H9 (cell line): ENCODE measurements at regions not wholly inside any gene's neighbourhood (a gene's known extent, or its start where the extent isn't known, plus 50 kb on each side); places are given as distances from the start of the nearest gene placed in this dataset.

Experiments
- DNase-seq: peaks from one replicate; pipeline ENCODE4 v3.0.0-alpha.2; 2017
- H2AFZ ChIP-seq: one replicate; pipeline ENCODE4 v1.6.1; 2013; ENCODE audit warnings: mild to moderate bottlenecking, low read length, control low read depth, moderate library complexity
- H2AK5ac ChIP-seq: 2 replicates; pipeline ENCODE4 v1.6.1; 2013; ENCODE audit warnings: low read length, control low read depth, mixed read lengths; ENCODE audit not compliant: insufficient read length
- H2BK120ac ChIP-seq: one replicate; pipeline ENCODE4 v1.6.1; 2013; ENCODE audit warnings: low read depth, mild to moderate bottlenecking, low read length, control low read depth, inconsistent platforms; ENCODE audit not compliant: poor library complexity, severe bottlenecking
- H2BK12ac ChIP-seq: 2 replicates; pipeline ENCODE4 v1.6.1; 2013; ENCODE audit warnings: low read length, control low read depth, mixed read lengths, low read depth; ENCODE audit not compliant: insufficient read length
- H2BK15ac ChIP-seq: 2 replicates; pipeline ENCODE4 v1.6.1; 2013; ENCODE audit warnings: low read depth, low read length, control low read depth
- H2BK20ac ChIP-seq: one replicate; pipeline ENCODE4 v1.6.1; 2013; ENCODE audit warnings: low read depth, mild to moderate bottlenecking, low read length, control low read depth, inconsistent platforms; ENCODE audit not compliant: poor library complexity, severe bottlenecking
- H2BK5ac ChIP-seq: 2 replicates; pipeline ENCODE4 v1.6.1; 2013; ENCODE audit warnings: low read length, control low read depth, mixed read lengths; ENCODE audit not compliant: insufficient read length
- H3K14ac ChIP-seq: 2 replicates; pipeline ENCODE4 v1.6.1; 2013; ENCODE audit warnings: low read length, control low read depth; ENCODE audit not compliant: insufficient read depth
- H3K18ac ChIP-seq: 2 replicates; pipeline ENCODE4 v1.6.1; 2013; ENCODE audit warnings: low read depth, mild to moderate bottlenecking, mixed read lengths, low read length, control low read depth; ENCODE audit not compliant: insufficient read length
- H3K23ac ChIP-seq: 2 replicates; pipeline ENCODE4 v1.6.1; 2013; ENCODE audit warnings: low read length, control low read depth, mixed read lengths, low read depth; ENCODE audit not compliant: insufficient read length
- H3K23me2 ChIP-seq: 2 replicates; pipeline ENCODE4 v1.6.1; 2013; ENCODE audit warnings: low read depth, mild to moderate bottlenecking, mixed read lengths, low read length, control low read depth; ENCODE audit not compliant: insufficient read length, poor library complexity, severe bottlenecking
- H3K27ac ChIP-seq: 2 replicates; pipeline ENCODE4 v1.5.1; 2013; ENCODE audit warnings: low read length, control low read depth, mixed read lengths, low read depth; ENCODE audit not compliant: insufficient read length
- H3K27me3 ChIP-seq: 2 replicates; pipeline ENCODE4 v1.6.1; 2013; ENCODE audit warnings: low read length, control low read depth, inconsistent platforms; ENCODE audit not compliant: insufficient read depth
- H3K4ac ChIP-seq: 2 replicates; pipeline ENCODE4 v1.6.1; 2013; ENCODE audit warnings: low read depth, mild to moderate bottlenecking, control low read depth, inconsistent platforms, low read length, moderate library complexity
- H3K4me1 ChIP-seq: 2 replicates; pipeline ENCODE4 v1.6.1; 2013; ENCODE audit warnings: low read length, control low read depth, inconsistent platforms; ENCODE audit not compliant: insufficient read depth
- H3K4me2 ChIP-seq: 2 replicates; pipeline ENCODE4 v1.6.1; 2013; ENCODE audit warnings: low read length, control low read depth, mixed read lengths; ENCODE audit not compliant: insufficient read length, insufficient read depth
- H3K56ac ChIP-seq: 2 replicates; pipeline ENCODE4 v1.6.1; 2013; ENCODE audit warnings: low read depth, mild to moderate bottlenecking, mixed read lengths, low read length, control low read depth; ENCODE audit not compliant: insufficient read length
- H3K79me1 ChIP-seq: 2 replicates; pipeline ENCODE4 v1.6.1; 2013; ENCODE audit warnings: low read depth, mild to moderate bottlenecking, moderate library complexity, low read length, control low read depth, inconsistent platforms; ENCODE audit not compliant: insufficient read depth, poor library complexity, severe bottlenecking
- H3K79me2 ChIP-seq: 2 replicates; pipeline ENCODE4 v1.6.1; 2013; ENCODE audit warnings: low read length, control low read depth, inconsistent platforms; ENCODE audit not compliant: insufficient read depth
- H3K9ac ChIP-seq: 2 replicates; pipeline ENCODE4 v1.6.1; 2013; ENCODE audit warnings: low read length, control low read depth, mixed read lengths; ENCODE audit not compliant: insufficient read length; ENCODE audit errors: extremely low read depth
- H3K9me3 ChIP-seq: one replicate; pipeline ENCODE4 v1.6.1; 2013; ENCODE audit warnings: low read depth, low read length, inconsistent platforms; ENCODE audit not compliant: control insufficient read depth
- H3T11ph ChIP-seq: one replicate; pipeline ENCODE4 v1.6.1; 2013; ENCODE audit warnings: mild to moderate bottlenecking, low read length, control low read depth, inconsistent platforms
- H4K20me1 ChIP-seq: one replicate; pipeline ENCODE4 v1.6.1; 2013; ENCODE audit not compliant: control insufficient read depth, insufficient read length, insufficient read depth
- H4K5ac ChIP-seq: 2 replicates; pipeline ENCODE4 v1.6.1; 2013; ENCODE audit warnings: low read depth, mild to moderate bottlenecking, mixed read lengths, low read length, control low read depth; ENCODE audit not compliant: insufficient read length
- H4K8ac ChIP-seq: replicated peaks from 2 replicates; pipeline ENCODE4 v1.6.1; 2013; ENCODE audit warnings: low read length, control low read depth, mixed read lengths, low read depth; ENCODE audit not compliant: insufficient read length
- H4K91ac ChIP-seq: 2 replicates; pipeline ENCODE4 v1.6.1; 2013; ENCODE audit warnings: low read depth, mild to moderate bottlenecking, moderate library complexity, mixed read lengths, low read length, control low read depth; ENCODE audit not compliant: insufficient read length
- H3K27ac Mint-ChIP-seq, 3 experiments: 2 replicates in 2 of 3; 3 replicates in 1 of 3; pipeline ENCODE4 v1.8.0; 2020 to 2021; ENCODE audit warnings: mixed read lengths in 3 of 3, mild to moderate bottlenecking in 1 of 3, moderate library complexity in 1 of 3
- H3K27me3 Mint-ChIP-seq: 2 replicates; pipeline ENCODE4 v1.8.0; 2021; ENCODE audit warnings: low read depth, mild to moderate bottlenecking, moderate library complexity, mixed read lengths
- H3K36me3 Mint-ChIP-seq, 3 experiments: 2 replicates in 2 of 3; 3 replicates in 1 of 3; pipeline ENCODE4 v1.8.0; 2020 to 2021; ENCODE audit warnings: low read depth in 3 of 3, mixed read lengths in 3 of 3; ENCODE audit not compliant: insufficient read depth in 1 of 3
- H3K4me1 Mint-ChIP-seq, 2 experiments: 2 replicates each; pipeline ENCODE4 v1.8.0; 2020; ENCODE audit warnings: mixed read lengths in 2 of 2
- H3K4me3 Mint-ChIP-seq, 2 experiments: 2 replicates in 1 of 2; 3 replicates in 1 of 2; pipeline ENCODE4 v1.8.0; 2020 to 2021; ENCODE audit warnings: mild to moderate bottlenecking in 2 of 2, mixed read lengths in 2 of 2, moderate library complexity in 1 of 2
- H3K9me3 Mint-ChIP-seq, 2 experiments: 2 replicates in 1 of 2; 3 replicates in 1 of 2; pipeline ENCODE4 v1.8.0; 2020; ENCODE audit warnings: mild to moderate bottlenecking in 2 of 2, mixed read lengths in 2 of 2, moderate library complexity in 1 of 2
- CTCF ChIP-seq: fragments of 200-600 bp; sonication (generic); conservative IDR thresholded peaks from 3 replicates; pipeline ENCODE4 v1.8.0; 2021; ENCODE audit warnings: antibody characterized with exemption, mild to moderate bottlenecking
- WGBS: extraction: QIAGEN DNeasy Blood & Tissue Kit; methylation state at CpG from one replicate; pipeline ENCODE4 v1.1.7; 2013; ENCODE audit warnings: missing lambda C conversion rate, low lambda C conversion rate, mixed read lengths; ENCODE audit not compliant: insufficient read length; ENCODE audit errors: extremely low coverage; 5-methylcytosine and 5-hydroxymethylcytosine counted together

DNA sequence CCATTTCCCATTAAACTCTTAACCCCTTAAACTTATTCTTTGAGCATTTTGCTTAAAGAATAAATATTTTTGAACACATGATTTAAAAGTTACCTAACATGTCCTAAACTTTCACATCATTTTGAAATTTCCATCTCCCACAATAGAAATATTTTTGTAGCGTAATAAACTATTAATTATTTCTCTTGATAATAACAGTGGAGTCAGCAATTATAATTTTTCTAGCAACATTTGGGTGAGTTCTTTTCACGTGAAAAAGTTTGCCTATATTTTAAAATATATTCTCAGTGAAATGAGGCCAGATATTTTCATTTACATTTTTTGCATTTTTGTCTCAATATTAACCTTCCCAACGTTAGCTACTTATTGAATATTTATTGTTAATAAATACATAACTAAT, 320.4 kb upstream of the CRIM1 start:
- H2BK12ac ChIP-seq, result no peak overlapping the region

More for the DNA sequence above, 320.4 kb upstream of the CRIM1 start:
- H3K27me3 Mint-ChIP-seq, result no peaks in the 10 kb centered on the region
- H3K4me3 Mint-ChIP-seq, result no peak overlapping the region
- no peaks in the 10 kb centered on the region for H3K9me3 ChIP-seq
- no peak overlapping the region for H2BK20ac ChIP-seq
- H3K4me1 Mint-ChIP-seq, result no peaks in the 10 kb centered on the region
- no peak for TF ChIP-seq CTCF
- H2BK5ac ChIP-seq, result no peak overlapping the region
- no peak overlapping the region for H3K56ac ChIP-seq
- H2AFZ ChIP-seq, result no peak overlapping the region
- H3K4me2 ChIP-seq, result no peak overlapping the region
- H4K91ac ChIP-seq, result no peak overlapping the region
- no peak for DNase-seq
- peaks cover 0 to 6% (median 0%) of the 10 kb centered on the region in 3 experiments; a peak in 3 of 7 replicates for H3K36me3 Mint-ChIP-seq
- no peak overlapping the region for H2BK15ac ChIP-seq
- no peak overlapping the region for H3K18ac ChIP-seq
- WGBS, result no CpG with 5 or more reads among the region's 3 CpGs
- H4K5ac ChIP-seq, result no peak overlapping the region
- H3K9me3 Mint-ChIP-seq, result peaks cover 2 to 6% of the 10 kb centered on the region in 2 experiments; a peak in 2 of 5 replicates
- no peak overlapping the region for H4K8ac ChIP-seq
- no peaks in the 10 kb centered on the region for H3K23me2 ChIP-seq
- H3K4me1 ChIP-seq, result no peaks in the 10 kb centered on the region
- H2AK5ac ChIP-seq, result no peak overlapping the region
- no peak overlapping the region for H3K27ac ChIP-seq
- no peak overlapping the region for H3K23ac ChIP-seq
- no peak overlapping the region for H2BK120ac ChIP-seq
- H3T11ph ChIP-seq, result no peak overlapping the region
- no peak overlapping the region for H3K27ac Mint-ChIP-seq
- no peak overlapping the region for H3K9ac ChIP-seq
- H4K20me1 ChIP-seq, result no peaks in the 10 kb centered on the region
- no peak overlapping the region for H3K14ac ChIP-seq
- no peaks in the 10 kb centered on the region for H3K79me2 ChIP-seq
- H3K79me1 ChIP-seq, result no peaks in the 10 kb centered on the region
- no peak overlapping the region for H3K4ac ChIP-seq
- no peaks in the 10 kb centered on the region for H3K27me3 ChIP-seq
